ACC112 (cell line): ENCODE measurements at regions not wholly inside any gene's neighbourhood (a gene's known extent, or its start where the extent isn't known, plus 50 kb on each side); places are given as distances from the start of the nearest gene placed in this dataset.

ENCODE experiments used
- H2AFZ ChIP-seq: fragments of 200-600 bp; sonication (generic); one replicate; pipeline ENCODE4 v1.6.0; 2017; ENCODE audit warnings: antibody characterized with exemption, low read length; ENCODE audit not compliant: unreplicated experiment
- H3K27ac ChIP-seq: fragments of 200-600 bp; sonication (generic); 2 replicates; pipeline ENCODE4 v1.5.1; 2014; ENCODE audit warnings: low read depth, mild to moderate bottlenecking, antibody characterized with exemption, low read length, moderate library complexity
- H3K27me3 ChIP-seq: fragments of 200-600 bp; sonication (generic); 2 replicates; pipeline ENCODE4 v1.6.1; 2014; ENCODE audit warnings: mild to moderate bottlenecking, antibody characterized with exemption, low read length, moderate library complexity, mixed read lengths; ENCODE audit not compliant: insufficient read depth
- H3K36me3 ChIP-seq: fragments of 200-600 bp; sonication (generic); 2 replicates; pipeline ENCODE4 v1.6.1; 2016; ENCODE audit warnings: mild to moderate bottlenecking, antibody characterized with exemption, low read length, moderate library complexity, mixed read lengths; ENCODE audit not compliant: insufficient read depth
- H3K4me1 ChIP-seq: fragments of 200-600 bp; sonication (generic); one replicate; pipeline ENCODE4 v1.6.1; 2016; ENCODE audit warnings: low read length, mixed read lengths; ENCODE audit not compliant: insufficient read depth, unreplicated experiment, control insufficient read depth
- H3K4me3 ChIP-seq: fragments of 200-600 bp; sonication (generic); 2 replicates; pipeline ENCODE4 v1.5.1; 2014; ENCODE audit warnings: mild to moderate bottlenecking, low read depth, low read length
- H3K79me2 ChIP-seq: fragments of 200-600 bp; sonication (generic); one replicate; pipeline ENCODE4 v1.6.0; 2016; ENCODE audit warnings: low read length; ENCODE audit not compliant: control insufficient read depth, unreplicated experiment, insufficient read depth

- H3K36me3 ChIP-seq = no peaks in the 10 kb centered on the region
- H3K4me1 ChIP-seq = no peaks in the 10 kb centered on the region
- H3K27ac ChIP-seq = no peak overlapping the region
- H3K27me3 ChIP-seq = no peaks in the 10 kb centered on the region
- H3K79me2 ChIP-seq = no peaks in the 10 kb centered on the region
- no peak overlapping the region for H2AFZ ChIP-seq
- H3K4me3 ChIP-seq = no peak overlapping the region
These were observed 298.2 kb upstream of the NXPH2 start for GRCh38 chr2:139078376-139078775.

- H3K27ac ChIP-seq = no peak overlapping the region
- H3K4me3 ChIP-seq = no peak overlapping the region
- H2AFZ ChIP-seq = no peak overlapping the region
- no peaks in the 10 kb centered on the region for H3K36me3 ChIP-seq
- H3K4me1 ChIP-seq = no peaks in the 10 kb centered on the region
- no peaks in the 10 kb centered on the region for H3K79me2 ChIP-seq
- no peaks in the 10 kb centered on the region for H3K27me3 ChIP-seq
These were observed 297.0 kb upstream of the NXPH2 start for GRCh38 chr2:139077099-139077737.

GRCh38 chr2:139067874-139068273 is 287.7 kb upstream of the NXPH2 start:
- Histone ChIP-seq H3K79me2 (no peaks in the 10 kb centered on the region), H3K27ac (no peak overlapping the region), H3K4me1 (no peaks in the 10 kb centered on the region), H3K27me3 (no peaks in the 10 kb centered on the region), H3K4me3 (no peak overlapping the region), H3K36me3 (no peaks in the 10 kb centered on the region), H2AFZ (no peak overlapping the region)

GRCh38 chr2:139067072-139067471 is 286.9 kb upstream of the NXPH2 start:
- Histone ChIP-seq H3K4me3 (no peak overlapping the region), H3K27ac (no peak overlapping the region), H2AFZ (no peak overlapping the region), H3K79me2 (no peaks in the 10 kb centered on the region), H3K4me1 (no peaks in the 10 kb centered on the region), H3K27me3 (no peaks in the 10 kb centered on the region), H3K36me3 (no peaks in the 10 kb centered on the region)

- no peak overlapping the region for H2AFZ ChIP-seq
- H3K4me3 ChIP-seq = no peak overlapping the region
- H3K27ac ChIP-seq = no peak overlapping the region
- no peaks in the 10 kb centered on the region for H3K27me3 ChIP-seq
- H3K79me2 ChIP-seq = no peaks in the 10 kb centered on the region
- H3K36me3 ChIP-seq = no peaks in the 10 kb centered on the region
- H3K4me1 ChIP-seq = no peaks in the 10 kb centered on the region
These were observed 284.0 kb upstream of the NXPH2 start for GRCh38 chr2:139064159-139064558.

GRCh38 chr2:139059617-139060016 is 279.4 kb upstream of the NXPH2 start:
- no peak overlapping the region for H3K4me3 ChIP-seq
- no peak overlapping the region for H3K27ac ChIP-seq
- H3K79me2 ChIP-seq = no peaks in the 10 kb centered on the region
- no peaks in the 10 kb centered on the region for H3K27me3 ChIP-seq
- no peaks in the 10 kb centered on the region for H3K4me1 ChIP-seq
- no peak overlapping the region for H2AFZ ChIP-seq
- no peaks in the 10 kb centered on the region for H3K36me3 ChIP-seq

GRCh38 chr2:139055202-139055601 is 275.0 kb upstream of the NXPH2 start:
- Histone ChIP-seq H3K27ac (no peak overlapping the region), H3K4me1 (no peaks in the 10 kb centered on the region), H3K4me3 (no peak overlapping the region), H3K36me3 (no peaks in the 10 kb centered on the region), H3K27me3 (no peaks in the 10 kb centered on the region), H3K79me2 (no peaks in the 10 kb centered on the region), H2AFZ (no peak overlapping the region)

GRCh38 chr2:139048017-139048416 is 267.8 kb upstream of the NXPH2 start:
- Histone ChIP-seq H3K27me3 (no peaks in the 10 kb centered on the region), H3K4me1 (no peaks in the 10 kb centered on the region), H2AFZ (no peak overlapping the region), H3K79me2 (no peaks in the 10 kb centered on the region), H3K36me3 (no peaks in the 10 kb centered on the region), H3K4me3 (no peak overlapping the region), H3K27ac (no peak overlapping the region)

GRCh38 chr2:139045524-139045923 is 265.3 kb upstream of the NXPH2 start:
- H2AFZ ChIP-seq = no peak overlapping the region
- H3K4me1 ChIP-seq = no peaks in the 10 kb centered on the region
- no peaks in the 10 kb centered on the region for H3K79me2 ChIP-seq
- H3K27me3 ChIP-seq = no peaks in the 10 kb centered on the region
- H3K27ac ChIP-seq = no peak overlapping the region
- H3K36me3 ChIP-seq = no peaks in the 10 kb centered on the region
- no peak overlapping the region for H3K4me3 ChIP-seq

- Histone ChIP-seq H3K27ac (no peak overlapping the region), H3K79me2 (no peaks in the 10 kb centered on the region), H3K4me3 (no peak overlapping the region), H3K4me1 (no peaks in the 10 kb centered on the region), H3K36me3 (no peaks in the 10 kb centered on the region), H3K27me3 (no peaks in the 10 kb centered on the region), H2AFZ (no peak overlapping the region)
These were observed 253.9 kb upstream of the NXPH2 start for GRCh38 chr2:139034064-139034463.

GRCh38 chr2:139033300-139033699 is 253.1 kb upstream of the NXPH2 start:
- no peaks in the 10 kb centered on the region for H3K79me2 ChIP-seq
- H3K27ac ChIP-seq = no peak overlapping the region
- no peaks in the 10 kb centered on the region for H3K4me1 ChIP-seq
- no peak overlapping the region for H2AFZ ChIP-seq
- no peaks in the 10 kb centered on the region for H3K27me3 ChIP-seq
- H3K4me3 ChIP-seq = no peak overlapping the region
- no peaks in the 10 kb centered on the region for H3K36me3 ChIP-seq
